ENCODE measurements at regions not wholly inside any gene's neighbourhood (a gene's known extent, or its start where the extent isn't known, plus 50 kb on each side); places are given as distances from the start of the nearest gene placed in this dataset.
"Not testable (repeated sequence)": the region's sequence is repeated elsewhere in the genome, so short reads cannot be mapped to it uniquely, and the experiment has no call there.

- DNase-seq (ENCODE audit: low read depth in 3 of 3): no peak
These were observed 325.1 kb downstream of the GADD45G start for GRCh38 chr9:89929673-89930480.

GRCh38 chr9:89933578-89933977, 328.8 kb downstream of the GADD45G start:
- DNase-seq (ENCODE audit: low read depth in 3 of 3): no peak

GRCh38 chr9:89935115-89935514, 330.3 kb downstream of the GADD45G start:
- no peak for DNase-seq (ENCODE audit: low read depth in 3 of 3)

GRCh38 chr9:89935801-89936200, 331.0 kb downstream of the GADD45G start:
- DNase-seq (ENCODE audit: low read depth in 3 of 3): no peak

GRCh38 chr9:89937051-89937450, 332.2 kb downstream of the GADD45G start:
- DNase-seq (ENCODE audit: low read depth in 3 of 3): no peak

- DNase-seq (ENCODE audit: low read depth in 3 of 3): no peak
These were observed 334.4 kb downstream of the GADD45G start for GRCh38 chr9:89939181-89939580.

GRCh38 chr9:89939626-89940292, 334.9 kb downstream of the GADD45G start:
- DNase-seq (ENCODE audit: low read depth in 3 of 3): no peak

GRCh38 chr9:89940625-89941024, 335.8 kb downstream of the GADD45G start:
- no peak for DNase-seq (ENCODE audit: low read depth in 3 of 3)

- no peak for DNase-seq (ENCODE audit: low read depth in 3 of 3)
These were observed 337.1 kb downstream of the GADD45G start for GRCh38 chr9:89941875-89942274.

GRCh38 chr9:89942643-89943042, 337.8 kb downstream of the GADD45G start:
- DNase-seq (ENCODE audit: low read depth in 3 of 3): no peak

- DNase-seq (ENCODE audit: low read depth in 3 of 3): no peak
These were observed 338.5 kb downstream of the GADD45G start for GRCh38 chr9:89943309-89943708.

GRCh38 chr9:89943728-89944127, 338.9 kb downstream of the GADD45G start:
- no peak for DNase-seq (ENCODE audit: low read depth in 3 of 3)

- no peak for DNase-seq (ENCODE audit: low read depth in 3 of 3)
These were observed 340.3 kb downstream of the GADD45G start for GRCh38 chr9:89945133-89945532.

- no peak for DNase-seq (ENCODE audit: low read depth in 3 of 3)
These were observed 341.9 kb downstream of the GADD45G start for GRCh38 chr9:89946741-89947140.

- no peak for DNase-seq (ENCODE audit: low read depth in 3 of 3)
These were observed 344.3 kb downstream of the GADD45G start for GRCh38 chr9:89949111-89949510.

GRCh38 chr9:89951675-89952074, 346.9 kb downstream of the GADD45G start:
- DNase-seq (ENCODE audit: low read depth in 3 of 3): no peak

- no peak for DNase-seq (ENCODE audit: low read depth in 3 of 3)
These were observed 347.6 kb downstream of the GADD45G start for GRCh38 chr9:89952401-89952800.

- DNase-seq (ENCODE audit: low read depth in 3 of 3): not testable (repeated sequence)
These were observed 348.5 kb downstream of the GADD45G start for GRCh38 chr9:89953263-89953662.

- no peak for DNase-seq (ENCODE audit: low read depth in 3 of 3)
These were observed 349.2 kb downstream of the GADD45G start for GRCh38 chr9:89953824-89954615.

GRCh38 chr9:89955144-89955543, 350.3 kb downstream of the GADD45G start:
- no peak for DNase-seq (ENCODE audit: low read depth in 3 of 3)

GRCh38 chr9:89955626-89956025, 350.8 kb downstream of the GADD45G start:
- no peak for DNase-seq (ENCODE audit: low read depth in 3 of 3)

- no peak for DNase-seq (ENCODE audit: low read depth in 3 of 3)
These were observed 351.5 kb downstream of the GADD45G start for GRCh38 chr9:89956331-89956730.
